GM12878 (cell line): ENCODE measurements at regions not wholly inside any gene's neighbourhood (a gene's known extent, or its start where the extent isn't known, plus 50 kb on each side); places are given as distances from the start of the nearest gene placed in this dataset.

Experiments used
- ATAC-seq: fragments of 200-7000 bp; cut with Tn5 transposase; 3 replicates; pipeline ENCODE4 v1.9.1; 2020; ENCODE audit warnings: mild to moderate bottlenecking, moderate library complexity
- BruUV-seq: library from RNA; stranded (reverse); fragments of 400-500 nt; replicated peaks from 2 replicates; lab custom pipeline; 2021; lab: Mats Ljungman, UMichigan
- CTCF ChIA-PET: fragments of 300-600 bp; sonication (Branson Sonifier 250); formaldehyde crosslinking; extraction: SDS; loops from one replicate; lab custom pipeline; 2021; ENCODE audit warnings: inconsistent platforms; lab: Yijun Ruan, JAX
- POLR2A ChIA-PET: fragments of 350-600 bp; formaldehyde crosslinking; extraction: SDS; loops from one replicate; lab custom pipeline; 2021; ENCODE audit warnings: inconsistent platforms; lab: Charles Lee
- RAD21 ChIA-PET: fragments of 300-600 bp; sonication (Branson Sonifier 250); formaldehyde crosslinking; loops from one replicate; lab custom pipeline; 2023; ENCODE audit warnings: antibody characterized with exemption; ENCODE audit not compliant: unreplicated experiment; lab: Charles Lee
- SMC1A ChIA-PET: fragments of 300-600 bp; sonication (Branson Sonifier 250); formaldehyde crosslinking; loops from one replicate; lab custom pipeline; 2023; ENCODE audit not compliant: unreplicated experiment, uncharacterized antibody; lab: Charles Lee
- DNase-seq: peaks from one replicate; pipeline ENCODE4 v3.0.0-alpha.2; 2011; ENCODE audit warnings: low read depth, low spot score
- FAIRE-seq: peaks from 3 replicates; lab custom pipeline; 2011; peaks lifted over from hg19 to GRCh38; lab: Jason Lieb, UNC
- H2AFZ ChIP-seq: 2 replicates; pipeline ENCODE4 v1.6.0; 2011; ENCODE audit warnings: low read depth, low read length, control low read depth; ENCODE audit not compliant: control insufficient read depth
- H3K27ac ChIP-seq: 2 replicates; pipeline ENCODE4 v1.5.1; 2011; ENCODE audit warnings: control low read depth; ENCODE audit not compliant: control insufficient read depth, insufficient read depth
- H3K27me3 ChIP-seq, 2 experiments: replicated peaks in 1 of 2; 2 replicates each; pipeline versions ENCODE4 v1.6.0 to v1.6.1; 2011; ENCODE audit warnings: low read length in 1 of 2; ENCODE audit not compliant: control insufficient read depth in 2 of 2, insufficient read depth in 2 of 2
- H3K36me3 ChIP-seq, 2 experiments: 2 replicates each; pipeline ENCODE4 v1.5.1; 2011; ENCODE audit warnings: low read length in 1 of 2; ENCODE audit not compliant: control insufficient read depth in 2 of 2, insufficient read depth in 2 of 2
- H3K4me1 ChIP-seq: 2 replicates; pipeline ENCODE4 v1.6.1; 2011; ENCODE audit warnings: mild to moderate bottlenecking, low read length, moderate library complexity, mixed read lengths; ENCODE audit not compliant: control insufficient read depth, insufficient read depth
- H3K4me2 ChIP-seq: 2 replicates; pipeline ENCODE4 v1.6.0; 2011; ENCODE audit warnings: control low read depth; ENCODE audit not compliant: control insufficient read depth, insufficient read depth
- H3K4me3 ChIP-seq: fragments of 200-600 bp; sonication (generic); 2 replicates; pipeline ENCODE4 v1.5.1; 2016
- H3K79me2 ChIP-seq: 2 replicates; pipeline ENCODE4 v1.6.0; 2011; ENCODE audit warnings: low read length; ENCODE audit not compliant: control insufficient read depth, insufficient read depth
- H3K9ac ChIP-seq: 2 replicates; pipeline ENCODE4 v1.8.0; 2011; ENCODE audit warnings: low read length, control low read depth, mixed read lengths; ENCODE audit not compliant: control insufficient read depth, insufficient read depth
- H3K9me3 ChIP-seq: replicated peaks from 3 replicates; pipeline ENCODE4 v1.5.1; 2011; ENCODE audit warnings: mild to moderate bottlenecking, low read length; ENCODE audit not compliant: control insufficient read depth, insufficient read depth
- H4K20me1 ChIP-seq: 2 replicates; pipeline ENCODE4 v1.6.0; 2011; ENCODE audit not compliant: control insufficient read depth, insufficient read depth
- EP300 ChIP-seq, 2 experiments: fragments of 150-350 bp in 1 of 2; IDR thresholded peaks; 2 replicates each; pipeline ENCODE4 v1.6.1; 2011 to 2012; ENCODE audit warnings: low read depth in 2 of 2, low read length in 2 of 2, borderline replicate concordance in 1 of 2, improper control_type of control experiment in 1 of 2, inconsistent platforms in 1 of 2; ENCODE audit not compliant: control insufficient read depth in 1 of 2
- FOS ChIP-seq: IDR thresholded peaks from 3 replicates; pipeline ENCODE4 v1.6.1; 2011; ENCODE audit warnings: borderline replicate concordance; ENCODE audit not compliant: insufficient read length; ENCODE audit errors: extremely low read depth
- KAT2A ChIP-seq: conservative IDR thresholded peaks from 2 replicates; pipeline ENCODE4 v1.6.1; 2011; ENCODE audit warnings: low read depth, low read length; ENCODE audit not compliant: control insufficient read depth
- NFXL1 ChIP-seq: fragments of 450-650 bp; IDR thresholded peaks from 2 replicates; pipeline ENCODE4 v1.6.1; 2017; ENCODE audit warnings: antibody characterized with exemption, mild to moderate bottlenecking, borderline replicate concordance
- NR2F1 ChIP-seq: fragments of 450-650 bp; conservative IDR thresholded peaks from 2 replicates; pipeline ENCODE4 v1.6.1; 2017; ENCODE audit warnings: mild to moderate bottlenecking
- PML ChIP-seq: IDR thresholded peaks from 2 replicates; pipeline ENCODE4 v1.6.1; 2012; ENCODE audit warnings: low read length, inconsistent platforms
- RCOR1 ChIP-seq: conservative IDR thresholded peaks from 2 replicates; pipeline ENCODE4 v1.6.1; 2012; ENCODE audit warnings: low read depth, low read length, improper control_type of control experiment
- WRNIP1 ChIP-seq: IDR thresholded peaks from 2 replicates; pipeline ENCODE4 v1.6.1; 2011; ENCODE audit warnings: low read depth, low read length, improper control_type of control experiment, borderline replicate concordance
- YY1 ChIP-seq: IDR thresholded peaks from 2 replicates; pipeline ENCODE4 v1.6.1; 2011; ENCODE audit warnings: low read depth, mild to moderate bottlenecking, low read length
- WGBS: methylation state at CpG from one replicate; pipeline ENCODE4 v1.1.6; 2016; ENCODE audit warnings: low lambda C conversion rate; ENCODE audit not compliant: insufficient replicate concordance, insufficient coverage; ENCODE audit errors: missing lambda C conversion rate; 5-methylcytosine and 5-hydroxymethylcytosine counted together
- in situ Hi-C: fragments of 300-500 bp; cut with MboI; formaldehyde crosslinking; loops from 9 replicates; pipeline ENCODE4 v1.14.3; 2018; ENCODE audit warnings: mixed read lengths
- intact Hi-C: fragments of 100-400 bp; cut with micrococcal nuclease; formaldehyde crosslinking; loops from one replicate; pipeline ENCODE4 v1.14.2; 2022; ENCODE audit not compliant: unreplicated experiment
- TF ChIP-seq, protein P1 (sequence below): IDR thresholded peaks from 2 replicates; pipeline ENCODE4 v1.6.1; 2011; ENCODE audit warnings: low read depth, low read length, improper control_type of control experiment, borderline replicate concordance
- TF ChIP-seq, protein P2 (sequence below): fragments of 450-650 bp; IDR thresholded peaks from 2 replicates; pipeline ENCODE4 v1.6.1; 2017; ENCODE audit warnings: antibody characterized with exemption, mild to moderate bottlenecking, moderate library complexity
- TF ChIP-seq, protein P3 (sequence below): IDR thresholded peaks from 2 replicates; pipeline ENCODE4 v1.6.1; 2012; ENCODE audit warnings: low read length, inconsistent platforms
- TF ChIP-seq, protein P4 (sequence below): fragments of 150-350 bp; IDR thresholded peaks from 2 replicates; pipeline ENCODE4 v1.6.1; 2016; ENCODE audit warnings: low read depth, low read length
- TF ChIP-seq, protein P5 (sequence below): fragments of 150-350 bp; IDR thresholded peaks from 2 replicates; pipeline ENCODE4 v1.6.1; 2014; ENCODE audit warnings: mild to moderate bottlenecking, low read depth, low read length

DNA sequence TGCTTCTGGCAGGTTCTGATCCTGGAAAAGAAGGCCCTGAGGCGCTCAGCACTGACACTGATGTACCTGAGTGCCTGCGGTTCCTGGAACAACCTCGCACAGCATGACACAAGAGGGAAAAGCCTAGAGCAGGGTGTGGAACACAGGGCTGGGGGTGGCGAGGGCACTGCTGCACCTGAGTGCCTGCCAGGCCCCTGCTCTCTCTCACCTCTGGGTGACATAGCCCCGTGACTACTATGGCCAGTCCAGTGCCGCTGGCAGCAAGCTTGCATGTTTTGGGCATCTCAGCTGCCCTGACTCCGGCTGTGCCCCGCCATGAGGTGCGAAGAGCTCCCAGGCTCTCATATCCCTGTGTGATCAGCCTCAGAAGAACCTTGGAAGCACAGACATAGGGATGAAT lies 825.2 kb upstream of the SALL3 start (continued):
- TF ChIP-seq, protein P1, sequence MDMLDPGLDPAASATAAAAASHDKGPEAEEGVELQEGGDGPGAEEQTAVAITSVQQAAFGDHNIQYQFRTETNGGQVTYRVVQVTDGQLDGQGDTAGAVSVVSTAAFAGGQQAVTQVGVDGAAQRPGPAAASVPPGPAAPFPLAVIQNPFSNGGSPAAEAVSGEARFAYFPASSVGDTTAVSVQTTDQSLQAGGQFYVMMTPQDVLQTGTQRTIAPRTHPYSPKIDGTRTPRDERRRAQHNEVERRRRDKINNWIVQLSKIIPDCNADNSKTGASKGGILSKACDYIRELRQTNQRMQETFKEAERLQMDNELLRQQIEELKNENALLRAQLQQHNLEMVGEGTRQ: no peak
- TF ChIP-seq, protein P2, sequence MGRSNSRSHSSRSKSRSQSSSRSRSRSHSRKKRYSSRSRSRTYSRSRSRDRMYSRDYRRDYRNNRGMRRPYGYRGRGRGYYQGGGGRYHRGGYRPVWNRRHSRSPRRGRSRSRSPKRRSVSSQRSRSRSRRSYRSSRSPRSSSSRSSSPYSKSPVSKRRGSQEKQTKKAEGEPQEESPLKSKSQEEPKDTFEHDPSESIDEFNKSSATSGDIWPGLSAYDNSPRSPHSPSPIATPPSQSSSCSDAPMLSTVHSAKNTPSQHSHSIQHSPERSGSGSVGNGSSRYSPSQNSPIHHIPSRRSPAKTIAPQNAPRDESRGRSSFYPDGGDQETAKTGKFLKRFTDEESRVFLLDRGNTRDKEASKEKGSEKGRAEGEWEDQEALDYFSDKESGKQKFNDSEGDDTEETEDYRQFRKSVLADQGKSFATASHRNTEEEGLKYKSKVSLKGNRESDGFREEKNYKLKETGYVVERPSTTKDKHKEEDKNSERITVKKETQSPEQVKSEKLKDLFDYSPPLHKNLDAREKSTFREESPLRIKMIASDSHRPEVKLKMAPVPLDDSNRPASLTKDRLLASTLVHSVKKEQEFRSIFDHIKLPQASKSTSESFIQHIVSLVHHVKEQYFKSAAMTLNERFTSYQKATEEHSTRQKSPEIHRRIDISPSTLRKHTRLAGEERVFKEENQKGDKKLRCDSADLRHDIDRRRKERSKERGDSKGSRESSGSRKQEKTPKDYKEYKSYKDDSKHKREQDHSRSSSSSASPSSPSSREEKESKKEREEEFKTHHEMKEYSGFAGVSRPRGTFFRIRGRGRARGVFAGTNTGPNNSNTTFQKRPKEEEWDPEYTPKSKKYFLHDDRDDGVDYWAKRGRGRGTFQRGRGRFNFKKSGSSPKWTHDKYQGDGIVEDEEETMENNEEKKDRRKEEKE: no peak
- TF ChIP-seq RCOR1 (no peak), EP300 (IDR thresholded peaks at IDR 0.05; ENCODE audit: borderline replicate concordance in 1 of 2, control insufficient read depth in 1 of 2, low read depth in 2 of 2, low read length in 2 of 2) (no peak), NR2F1 (no peak), NFXL1 (no peak)
- TF ChIP-seq, protein P3, sequence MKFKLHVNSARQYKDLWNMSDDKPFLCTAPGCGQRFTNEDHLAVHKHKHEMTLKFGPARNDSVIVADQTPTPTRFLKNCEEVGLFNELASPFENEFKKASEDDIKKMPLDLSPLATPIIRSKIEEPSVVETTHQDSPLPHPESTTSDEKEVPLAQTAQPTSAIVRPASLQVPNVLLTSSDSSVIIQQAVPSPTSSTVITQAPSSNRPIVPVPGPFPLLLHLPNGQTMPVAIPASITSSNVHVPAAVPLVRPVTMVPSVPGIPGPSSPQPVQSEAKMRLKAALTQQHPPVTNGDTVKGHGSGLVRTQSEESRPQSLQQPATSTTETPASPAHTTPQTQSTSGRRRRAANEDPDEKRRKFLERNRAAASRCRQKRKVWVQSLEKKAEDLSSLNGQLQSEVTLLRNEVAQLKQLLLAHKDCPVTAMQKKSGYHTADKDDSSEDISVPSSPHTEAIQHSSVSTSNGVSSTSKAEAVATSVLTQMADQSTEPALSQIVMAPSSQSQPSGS: no peak

DNA sequence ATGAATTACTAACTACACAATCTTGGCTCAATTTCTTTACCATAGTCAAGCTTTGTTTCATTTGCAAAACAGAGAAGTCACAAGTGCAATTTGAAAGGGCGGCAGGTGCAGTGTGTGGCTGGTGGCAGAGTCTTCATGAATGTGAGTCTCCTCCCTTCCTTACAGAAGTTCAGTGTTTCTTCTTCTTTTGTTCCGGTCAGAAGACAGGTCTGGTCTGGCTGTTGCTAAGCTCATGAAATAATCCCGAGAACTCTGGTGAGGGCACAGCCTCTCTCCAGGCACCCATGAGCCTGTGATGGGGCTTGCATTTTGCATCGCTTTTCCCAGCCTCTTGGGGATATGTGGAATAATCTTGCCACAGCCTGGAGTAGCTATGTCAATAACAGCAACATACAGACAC lies 824.8 kb upstream of the SALL3 start:
- POLR2A ChIA-PET: no interaction called here
- RAD21 ChIA-PET: no interaction called here
- Histone ChIP-seq H3K36me3 (no peaks in the 10 kb centered on the region), H3K4me2 (no peak overlapping the region), H3K27me3 (no peaks in the 10 kb centered on the region), H3K4me1 (no peaks in the 10 kb centered on the region), H3K27ac (no peak overlapping the region), H4K20me1 (no peaks in the 10 kb centered on the region), H3K79me2 (no peaks in the 10 kb centered on the region), H3K9ac (no peak overlapping the region), H3K9me3 (no peaks in the 10 kb centered on the region; the same call in 1 of the 3 replicates), H2AFZ (no peak overlapping the region), H3K4me3 (no peak overlapping the region)
- no TSS peak for BruUV-seq
- 8% methylated on average over 4 of the region's 4 CpGs for WGBS
- in situ Hi-C loops (no loop called here), intact Hi-C loops (no loop called here)
- CTCF ChIA-PET: no interaction called here
- FAIRE-seq: no peak
- DNase-seq: no peak
- SMC1A ChIA-PET: no interaction called here
- ATAC-seq: no peak
- TF ChIP-seq, protein P4, sequence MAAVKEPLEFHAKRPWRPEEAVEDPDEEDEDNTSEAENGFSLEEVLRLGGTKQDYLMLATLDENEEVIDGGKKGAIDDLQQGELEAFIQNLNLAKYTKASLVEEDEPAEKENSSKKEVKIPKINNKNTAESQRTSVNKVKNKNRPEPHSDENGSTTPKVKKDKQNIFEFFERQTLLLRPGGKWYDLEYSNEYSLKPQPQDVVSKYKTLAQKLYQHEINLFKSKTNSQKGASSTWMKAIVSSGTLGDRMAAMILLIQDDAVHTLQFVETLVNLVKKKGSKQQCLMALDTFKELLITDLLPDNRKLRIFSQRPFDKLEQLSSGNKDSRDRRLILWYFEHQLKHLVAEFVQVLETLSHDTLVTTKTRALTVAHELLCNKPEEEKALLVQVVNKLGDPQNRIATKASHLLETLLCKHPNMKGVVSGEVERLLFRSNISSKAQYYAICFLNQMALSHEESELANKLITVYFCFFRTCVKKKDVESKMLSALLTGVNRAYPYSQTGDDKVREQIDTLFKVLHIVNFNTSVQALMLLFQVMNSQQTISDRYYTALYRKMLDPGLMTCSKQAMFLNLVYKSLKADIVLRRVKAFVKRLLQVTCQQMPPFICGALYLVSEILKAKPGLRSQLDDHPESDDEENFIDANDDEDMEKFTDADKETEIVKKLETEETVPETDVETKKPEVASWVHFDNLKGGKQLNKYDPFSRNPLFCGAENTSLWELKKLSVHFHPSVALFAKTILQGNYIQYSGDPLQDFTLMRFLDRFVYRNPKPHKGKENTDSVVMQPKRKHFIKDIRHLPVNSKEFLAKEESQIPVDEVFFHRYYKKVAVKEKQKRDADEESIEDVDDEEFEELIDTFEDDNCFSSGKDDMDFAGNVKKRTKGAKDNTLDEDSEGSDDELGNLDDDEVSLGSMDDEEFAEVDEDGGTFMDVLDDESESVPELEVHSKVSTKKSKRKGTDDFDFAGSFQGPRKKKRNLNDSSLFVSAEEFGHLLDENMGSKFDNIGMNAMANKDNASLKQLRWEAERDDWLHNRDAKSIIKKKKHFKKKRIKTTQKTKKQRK: no peak
- TF ChIP-seq PML: no peak
- TF ChIP-seq YY1: no peak
- TF ChIP-seq WRNIP1: no peak
- TF ChIP-seq, protein P5, sequence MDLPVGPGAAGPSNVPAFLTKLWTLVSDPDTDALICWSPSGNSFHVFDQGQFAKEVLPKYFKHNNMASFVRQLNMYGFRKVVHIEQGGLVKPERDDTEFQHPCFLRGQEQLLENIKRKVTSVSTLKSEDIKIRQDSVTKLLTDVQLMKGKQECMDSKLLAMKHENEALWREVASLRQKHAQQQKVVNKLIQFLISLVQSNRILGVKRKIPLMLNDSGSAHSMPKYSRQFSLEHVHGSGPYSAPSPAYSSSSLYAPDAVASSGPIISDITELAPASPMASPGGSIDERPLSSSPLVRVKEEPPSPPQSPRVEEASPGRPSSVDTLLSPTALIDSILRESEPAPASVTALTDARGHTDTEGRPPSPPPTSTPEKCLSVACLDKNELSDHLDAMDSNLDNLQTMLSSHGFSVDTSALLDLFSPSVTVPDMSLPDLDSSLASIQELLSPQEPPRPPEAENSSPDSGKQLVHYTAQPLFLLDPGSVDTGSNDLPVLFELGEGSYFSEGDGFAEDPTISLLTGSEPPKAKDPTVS: no peak
- no peak for TF ChIP-seq FOS
- no peak for TF ChIP-seq KAT2A
